Activated CD8-positive, alpha-beta T cell treated with anti-CD3 and anti-CD28 coated beads for 36 hours (primary cell): ENCODE measurements at regions not wholly inside any gene's neighbourhood (a gene's known extent, or its start where the extent isn't known, plus 50 kb on each side); places are given as distances from the start of the nearest gene placed in this dataset.

ENCODE experiments used
- ATAC-seq: fragments of 200-7000 bp; cut with Tn5 transposase; one replicate; pipeline ENCODE4 v1.10.0; 2021; ENCODE audit warnings: mild to moderate bottlenecking, moderate library complexity
- CTCF ChIA-PET: fragments of 350-600 bp; sonication (Branson Sonifier 250); formaldehyde crosslinking; loops from one replicate; lab custom pipeline; 2021; ENCODE audit warnings: antibody characterized with exemption; lab: Charles Lee
- POLR2A ChIA-PET: fragments of 350-600 bp; sonication (Branson Sonifier 250); formaldehyde crosslinking; loops from one replicate; lab custom pipeline; 2021; ENCODE audit warnings: antibody characterized with exemption; lab: Charles Lee
- DNase-seq: peaks from one replicate; pipeline ENCODE4 v3.0.0-alpha.2; 2020
- H3K27ac Mint-ChIP-seq: one replicate; pipeline ENCODE4 v1.8.0; 2021; ENCODE audit warnings: mild to moderate bottlenecking, mixed read lengths
- H3K27me3 Mint-ChIP-seq: one replicate; pipeline ENCODE4 v1.8.0; 2021; ENCODE audit warnings: mixed read lengths
- H3K36me3 Mint-ChIP-seq: one replicate; pipeline ENCODE4 v1.8.0; 2021; ENCODE audit warnings: low read depth, mixed read lengths
- H3K4me1 Mint-ChIP-seq: one replicate; pipeline ENCODE4 v1.8.0; 2021; ENCODE audit warnings: low read depth, mixed read lengths
- H3K4me3 Mint-ChIP-seq: one replicate; pipeline ENCODE4 v1.8.0; 2021; ENCODE audit warnings: mild to moderate bottlenecking, moderate library complexity, mixed read lengths
- H3K9me3 Mint-ChIP-seq: one replicate; pipeline ENCODE4 v1.8.0; 2021; ENCODE audit warnings: mixed read lengths
- intact Hi-C: fragments of 100-400 bp; cut with micrococcal nuclease; formaldehyde crosslinking; loops from one replicate; pipeline ENCODE4 v1.10.0; 2022
- TF ChIP-seq, protein P1 (sequence below): fragments of 200-600 bp; IDR thresholded peaks from one replicate; pipeline ENCODE4 v1.8.0; 2022; ENCODE audit warnings: antibody characterized with exemption, mild to moderate bottlenecking

DNA sequence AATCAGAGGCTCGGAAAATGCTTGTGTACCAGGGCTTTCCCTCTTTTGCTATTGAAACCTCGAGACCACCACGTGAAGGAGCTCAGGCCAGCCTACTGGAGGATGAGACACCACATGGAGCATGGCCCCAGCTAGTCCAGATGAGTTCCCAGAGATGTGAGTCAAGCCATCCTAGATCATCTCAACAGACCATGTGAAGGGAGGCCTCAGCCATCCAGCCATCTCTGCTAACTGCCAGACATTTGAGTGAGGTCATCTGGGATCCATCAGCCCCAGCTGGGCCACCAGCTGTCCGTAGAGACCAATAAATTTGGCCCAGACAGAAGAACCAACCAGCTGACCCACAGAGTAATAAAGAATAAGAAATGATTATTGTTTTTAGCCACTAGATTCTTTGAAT is 62.8 kb upstream of the PROK2 start:
- Mint-ChIP-seq H3K9me3 (no peaks in the 10 kb centered on the region), H3K4me1 (no peaks in the 10 kb centered on the region), H3K36me3 (no peaks in the 10 kb centered on the region), H3K27me3 (peaks cover 4% of the 10 kb centered on the region), H3K27ac (no peak overlapping the region), H3K4me3 (no peak overlapping the region)
- intact Hi-C loops = no loop called here
- ChIA-PET POLR2A (no interaction called here), CTCF (interaction anchor here (0.7 to 1.3 kb wide), 3 partner anchors 28 to 618 kb away, joined by 3 to 5 read pairs (median 3); no protein-coding TSS in a partner anchor)
- TF ChIP-seq, protein P1, sequence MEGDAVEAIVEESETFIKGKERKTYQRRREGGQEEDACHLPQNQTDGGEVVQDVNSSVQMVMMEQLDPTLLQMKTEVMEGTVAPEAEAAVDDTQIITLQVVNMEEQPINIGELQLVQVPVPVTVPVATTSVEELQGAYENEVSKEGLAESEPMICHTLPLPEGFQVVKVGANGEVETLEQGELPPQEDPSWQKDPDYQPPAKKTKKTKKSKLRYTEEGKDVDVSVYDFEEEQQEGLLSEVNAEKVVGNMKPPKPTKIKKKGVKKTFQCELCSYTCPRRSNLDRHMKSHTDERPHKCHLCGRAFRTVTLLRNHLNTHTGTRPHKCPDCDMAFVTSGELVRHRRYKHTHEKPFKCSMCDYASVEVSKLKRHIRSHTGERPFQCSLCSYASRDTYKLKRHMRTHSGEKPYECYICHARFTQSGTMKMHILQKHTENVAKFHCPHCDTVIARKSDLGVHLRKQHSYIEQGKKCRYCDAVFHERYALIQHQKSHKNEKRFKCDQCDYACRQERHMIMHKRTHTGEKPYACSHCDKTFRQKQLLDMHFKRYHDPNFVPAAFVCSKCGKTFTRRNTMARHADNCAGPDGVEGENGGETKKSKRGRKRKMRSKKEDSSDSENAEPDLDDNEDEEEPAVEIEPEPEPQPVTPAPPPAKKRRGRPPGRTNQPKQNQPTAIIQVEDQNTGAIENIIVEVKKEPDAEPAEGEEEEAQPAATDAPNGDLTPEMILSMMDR = no peak
- DNase-seq = no peak
- ATAC-seq = no peak

DNA sequence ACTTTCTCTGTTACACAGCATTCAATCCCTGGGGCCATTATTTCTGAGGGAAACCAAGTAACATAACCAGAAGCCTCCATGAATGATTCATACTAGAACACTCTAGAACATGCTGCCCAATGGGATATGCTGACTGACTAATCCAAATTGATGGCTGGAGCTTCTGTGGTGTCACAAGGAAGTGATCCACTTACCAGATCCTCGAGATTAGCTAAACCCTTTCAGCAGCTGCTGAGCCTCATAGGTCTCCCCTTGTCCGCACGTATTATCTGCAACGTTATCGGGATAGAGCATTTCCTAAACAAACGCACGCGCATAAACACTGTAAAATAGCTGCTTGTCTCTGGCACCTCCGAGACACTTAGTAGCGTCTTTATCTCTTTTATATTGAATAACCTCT is 61.2 kb upstream of the PROK2 start:
- Mint-ChIP-seq H3K4me1 (no peaks in the 10 kb centered on the region), H3K27me3 (peaks cover 3% of the 10 kb centered on the region), H3K36me3 (no peaks in the 10 kb centered on the region), H3K4me3 (no peak overlapping the region), H3K27ac (no peak overlapping the region), H3K9me3 (no peaks in the 10 kb centered on the region)
- no peak for DNase-seq
- no peak for ATAC-seq
- POLR2A ChIA-PET = interaction anchor here (1.6 kb wide), 1 partner anchor 25 kb away, joined by 3 read pairs; no protein-coding TSS in a partner anchor
- CTCF ChIA-PET = no interaction called here
- intact Hi-C loops = no loop called here
- TF ChIP-seq, protein P1 = no peak

DNA sequence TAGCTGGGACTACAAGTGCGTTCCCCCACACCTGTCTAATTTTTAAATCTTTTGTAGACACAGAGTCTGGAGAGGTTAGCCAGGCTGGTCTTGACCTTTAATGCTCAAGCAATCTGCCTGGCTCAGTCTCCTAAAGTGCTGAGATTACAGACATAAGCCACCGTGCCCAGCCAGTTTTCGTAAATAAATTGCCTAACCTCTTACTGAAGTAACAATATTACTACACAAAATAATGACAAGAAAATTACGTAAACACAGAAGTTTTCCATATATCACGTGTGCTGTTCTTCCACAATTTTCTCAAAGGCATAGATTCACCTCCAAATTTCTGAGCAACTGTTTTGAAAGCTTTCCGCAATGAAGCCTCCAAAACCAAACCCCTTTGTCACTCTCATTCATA is 58.1 kb upstream of the PROK2 start:
- ATAC-seq = no peak
- ChIA-PET CTCF (no interaction called here), POLR2A (no interaction called here)

DNA sequence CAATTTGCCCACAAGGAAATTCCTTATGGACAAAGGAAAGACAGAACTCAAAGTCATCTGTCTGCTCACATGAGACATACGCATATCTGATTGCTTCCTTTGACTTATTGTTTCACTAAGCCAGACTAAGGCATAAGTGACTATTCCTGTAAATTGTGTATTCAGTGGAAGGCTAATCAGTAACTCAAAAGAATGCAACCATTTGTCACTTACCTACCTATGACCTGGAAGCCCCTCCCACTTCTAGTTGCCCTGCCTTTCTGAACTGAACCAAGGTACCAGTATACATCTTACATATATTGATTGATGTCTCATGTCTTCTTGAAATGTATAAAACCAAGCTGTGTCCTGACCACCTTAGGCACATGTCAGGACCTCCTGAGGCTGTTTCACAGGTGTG is 53.5 kb upstream of the PROK2 start:
- ChIA-PET CTCF (no interaction called here), POLR2A (no interaction called here)
- Mint-ChIP-seq H3K27ac (no peak overlapping the region), H3K4me1 (no peaks in the 10 kb centered on the region), H3K9me3 (no peaks in the 10 kb centered on the region), H3K36me3 (no peaks in the 10 kb centered on the region), H3K27me3 (peaks cover 1% of the 10 kb centered on the region), H3K4me3 (no peak overlapping the region)
- no peak for ATAC-seq
- TF ChIP-seq, protein P1 = no peak
- no peak for DNase-seq
- intact Hi-C loops = no loop called here

More for the DNA sequence above, 58.1 kb upstream of the PROK2 start:
- Mint-ChIP-seq H3K27ac (no peak overlapping the region), H3K36me3 (no peaks in the 10 kb centered on the region), H3K4me1 (no peaks in the 10 kb centered on the region), H3K9me3 (no peaks in the 10 kb centered on the region), H3K4me3 (no peak overlapping the region), H3K27me3 (peaks cover 1% of the 10 kb centered on the region)
- DNase-seq = no peak
- intact Hi-C loops = no loop called here
- TF ChIP-seq, protein P1 = no peak
